ENCODE measurements at regions not wholly inside any gene's neighbourhood (a gene's known extent, or its start where the extent isn't known, plus 50 kb on each side); places are given as distances from the start of the nearest gene placed in this dataset.

- TF ChIP-seq CTCF (IDR thresholded peaks at IDR 0.05) (no peak), POLR2A (IDR thresholded peaks at IDR 0.05) (no peak)
Observed at GRCh38 chr6:21710216-21710615, 116.7 kb downstream of the SOX4 start.

Data from adrenal gland (tissue), 5 donors.